Activated naive CD8-positive, alpha-beta T cell treated with anti-CD3 and anti-CD28 coated beads, Interleukin-2, amount 50 U/mL, for 24 hours (primary cell): ENCODE measurements at regions not wholly inside any gene's neighbourhood (a gene's known extent, or its start where the extent isn't known, plus 50 kb on each side); places are given as distances from the start of the nearest gene placed in this dataset.

Source experiments
- ATAC-seq: fragments of 150-1000 bp; cut with Tn5 transposase; one replicate; pipeline ENCODE4 v1.10.0; 2021
- DNase-seq: peaks from one replicate; pipeline ENCODE4 v3.0.0; 2021
- H3K27ac Mint-ChIP-seq: one replicate; pipeline ENCODE4 v1.8.0; 2021; ENCODE audit warnings: mild to moderate bottlenecking, mixed read lengths
- H3K27me3 Mint-ChIP-seq: one replicate; pipeline ENCODE4 v1.8.0; 2021; ENCODE audit warnings: mixed read lengths
- H3K36me3 Mint-ChIP-seq: one replicate; pipeline ENCODE4 v1.8.0; 2021; ENCODE audit warnings: low read depth, mixed read lengths
- H3K4me1 Mint-ChIP-seq: one replicate; pipeline ENCODE4 v1.8.0; 2021; ENCODE audit warnings: mixed read lengths
- H3K4me3 Mint-ChIP-seq: one replicate; pipeline ENCODE4 v1.8.0; 2021; ENCODE audit warnings: mild to moderate bottlenecking, moderate library complexity, mixed read lengths
- H3K9me3 Mint-ChIP-seq: one replicate; pipeline ENCODE4 v1.8.0; 2021; ENCODE audit warnings: mixed read lengths

DNA sequence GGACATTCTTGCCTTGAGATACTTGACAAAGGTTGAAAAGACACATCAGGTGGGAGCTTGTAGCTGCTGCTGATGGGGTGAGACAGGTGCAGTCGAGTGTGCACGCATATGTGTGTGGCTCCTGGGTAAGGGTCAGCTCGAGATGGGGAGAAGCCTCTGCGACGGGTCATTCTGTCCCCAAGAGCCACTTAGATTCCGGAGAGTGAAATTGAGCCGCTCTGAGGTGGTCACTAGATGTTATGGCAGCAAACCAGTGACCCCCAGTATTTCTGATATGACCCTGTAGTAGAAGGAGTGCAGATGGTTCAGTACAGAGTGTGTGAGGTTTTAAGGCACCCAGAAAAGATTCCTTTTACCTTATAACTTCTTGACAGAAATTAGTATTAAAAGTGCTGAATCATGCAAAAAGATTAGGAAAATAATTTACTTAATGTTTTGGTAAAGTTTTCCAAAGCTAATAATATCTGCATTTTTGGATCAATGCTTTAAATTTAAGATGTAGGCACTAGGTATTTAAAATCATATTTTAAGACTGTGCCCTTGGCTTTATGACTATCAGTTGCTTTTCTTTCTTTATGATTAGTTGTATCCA lies 241.9 kb upstream of the TOPAZ1 start:
- H3K36me3 Mint-ChIP-seq: no peaks in the 10 kb centered on the region
- peaks cover 33% of the 10 kb centered on the region for H3K4me1 Mint-ChIP-seq
- DNase-seq (no peak), ATAC-seq (no peak)
- H3K27ac Mint-ChIP-seq: no peak overlapping the region
- H3K4me3 Mint-ChIP-seq: peak overlapping the region; percentile 55
- no peaks in the 10 kb centered on the region for H3K9me3 Mint-ChIP-seq
- H3K27me3 Mint-ChIP-seq: peaks cover 77% of the 10 kb centered on the region

DNA sequence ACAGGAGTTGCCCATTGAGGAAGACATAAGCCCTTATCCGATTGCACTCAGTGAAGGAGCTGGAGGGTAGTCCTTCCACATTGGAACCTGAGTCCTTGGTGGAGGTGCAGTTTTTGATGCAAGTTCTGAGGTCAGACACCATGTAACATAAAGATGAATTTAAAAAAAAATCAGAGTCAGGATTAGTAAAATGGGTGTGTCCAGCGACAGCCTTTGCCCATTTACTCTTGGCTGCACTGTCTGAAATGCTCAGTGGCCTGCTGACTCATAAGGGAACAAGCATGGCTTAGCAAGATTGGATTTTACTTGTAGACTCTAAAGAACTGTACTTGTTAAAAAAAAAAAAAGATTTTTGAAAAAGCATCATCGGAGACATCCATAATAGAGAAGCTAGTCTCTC lies 241.1 kb upstream of the TOPAZ1 start:
- peaks cover 74% of the 10 kb centered on the region for H3K27me3 Mint-ChIP-seq
- H3K4me1 Mint-ChIP-seq: peaks cover 33% of the 10 kb centered on the region
- peak overlapping the region; percentile 10 for H3K4me3 Mint-ChIP-seq

DNA sequence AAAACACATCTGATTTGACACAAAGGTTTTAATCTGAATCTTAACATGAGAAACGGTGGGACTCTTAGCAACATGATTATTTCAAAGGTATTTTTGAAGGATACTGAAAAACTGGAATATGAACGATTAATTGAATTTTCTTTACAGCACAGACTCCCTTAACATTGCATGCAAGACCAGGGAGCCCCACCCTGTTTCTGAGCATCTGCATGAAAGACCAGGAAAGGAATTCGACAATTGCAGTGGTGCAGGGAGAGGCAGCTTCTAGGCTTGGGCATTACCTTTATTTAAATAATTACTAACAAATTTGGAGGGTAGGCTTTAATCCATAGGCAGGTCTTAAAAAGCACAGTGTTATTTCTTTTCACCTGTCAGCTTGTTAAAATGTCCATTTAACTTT lies 240.6 kb upstream of the TOPAZ1 start:
- ATAC-seq (no peak), DNase-seq (no peak)
- H3K9me3 Mint-ChIP-seq: no peaks in the 10 kb centered on the region
- no peak overlapping the region for H3K4me3 Mint-ChIP-seq
- peaks cover 72% of the 10 kb centered on the region for H3K27me3 Mint-ChIP-seq
- H3K27ac Mint-ChIP-seq: no peak overlapping the region
- H3K36me3 Mint-ChIP-seq: no peaks in the 10 kb centered on the region
- peaks cover 29% of the 10 kb centered on the region for H3K4me1 Mint-ChIP-seq

More for the DNA sequence above, 241.1 kb upstream of the TOPAZ1 start:
- no peak overlapping the region for H3K27ac Mint-ChIP-seq
- no peak for DNase-seq
- H3K9me3 Mint-ChIP-seq: no peaks in the 10 kb centered on the region
- ATAC-seq: no peak
- H3K36me3 Mint-ChIP-seq: no peaks in the 10 kb centered on the region

DNA sequence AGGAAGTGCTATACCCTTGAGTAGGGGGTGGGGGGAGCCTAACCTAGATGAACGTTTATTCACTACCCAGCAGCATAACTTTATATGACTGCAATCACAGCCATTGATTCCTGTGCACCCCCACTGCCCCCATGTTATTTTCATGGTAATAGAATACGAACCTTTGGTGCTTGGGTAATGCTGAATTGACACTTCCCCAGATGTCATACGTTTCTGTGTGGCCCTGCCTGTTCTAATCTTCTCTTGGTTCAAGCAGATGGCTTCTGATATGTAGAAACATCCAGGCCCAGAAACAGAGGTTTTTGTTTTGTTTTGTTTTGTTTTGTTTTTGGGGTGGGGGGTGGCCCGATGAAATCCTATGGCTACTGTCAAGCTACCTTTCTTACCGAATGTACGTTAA lies 237.9 kb upstream of the TOPAZ1 start:
- DNase-seq (no peak), ATAC-seq (no peak)
- H3K9me3 Mint-ChIP-seq: no peaks in the 10 kb centered on the region
- H3K36me3 Mint-ChIP-seq: no peaks in the 10 kb centered on the region
- H3K4me3 Mint-ChIP-seq: no peak overlapping the region
- peaks cover 2% of the 10 kb centered on the region for H3K4me1 Mint-ChIP-seq
- peaks cover 55% of the 10 kb centered on the region for H3K27me3 Mint-ChIP-seq
- H3K27ac Mint-ChIP-seq: no peak overlapping the region

DNA sequence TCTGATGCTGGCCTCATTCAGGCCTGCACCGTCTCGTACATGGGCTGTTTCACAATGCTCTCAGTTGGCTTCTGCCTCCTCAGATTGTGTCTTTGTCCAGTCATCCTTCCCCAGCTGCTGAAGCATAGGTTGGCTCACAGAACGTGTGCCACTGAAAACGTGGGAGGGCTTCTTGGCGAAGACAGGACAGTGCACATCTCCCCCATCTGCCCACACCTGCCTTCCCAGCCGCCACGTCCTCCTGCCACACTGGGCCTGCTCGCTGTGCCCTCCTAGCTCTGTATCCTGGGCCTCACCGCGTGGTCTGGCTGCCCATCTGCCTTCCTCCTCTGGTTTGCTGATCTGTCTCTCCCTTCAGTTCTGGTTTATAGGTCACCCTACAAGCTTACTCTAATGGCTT lies 230.0 kb upstream of the TOPAZ1 start:
- peaks cover 25% of the 10 kb centered on the region for H3K27me3 Mint-ChIP-seq
- H3K36me3 Mint-ChIP-seq: no peaks in the 10 kb centered on the region
- no peak for ATAC-seq
- no peaks in the 10 kb centered on the region for H3K9me3 Mint-ChIP-seq
- H3K4me3 Mint-ChIP-seq: no peak overlapping the region
- no peak overlapping the region for H3K27ac Mint-ChIP-seq
- H3K4me1 Mint-ChIP-seq: no peaks in the 10 kb centered on the region
- no peak for DNase-seq

DNA sequence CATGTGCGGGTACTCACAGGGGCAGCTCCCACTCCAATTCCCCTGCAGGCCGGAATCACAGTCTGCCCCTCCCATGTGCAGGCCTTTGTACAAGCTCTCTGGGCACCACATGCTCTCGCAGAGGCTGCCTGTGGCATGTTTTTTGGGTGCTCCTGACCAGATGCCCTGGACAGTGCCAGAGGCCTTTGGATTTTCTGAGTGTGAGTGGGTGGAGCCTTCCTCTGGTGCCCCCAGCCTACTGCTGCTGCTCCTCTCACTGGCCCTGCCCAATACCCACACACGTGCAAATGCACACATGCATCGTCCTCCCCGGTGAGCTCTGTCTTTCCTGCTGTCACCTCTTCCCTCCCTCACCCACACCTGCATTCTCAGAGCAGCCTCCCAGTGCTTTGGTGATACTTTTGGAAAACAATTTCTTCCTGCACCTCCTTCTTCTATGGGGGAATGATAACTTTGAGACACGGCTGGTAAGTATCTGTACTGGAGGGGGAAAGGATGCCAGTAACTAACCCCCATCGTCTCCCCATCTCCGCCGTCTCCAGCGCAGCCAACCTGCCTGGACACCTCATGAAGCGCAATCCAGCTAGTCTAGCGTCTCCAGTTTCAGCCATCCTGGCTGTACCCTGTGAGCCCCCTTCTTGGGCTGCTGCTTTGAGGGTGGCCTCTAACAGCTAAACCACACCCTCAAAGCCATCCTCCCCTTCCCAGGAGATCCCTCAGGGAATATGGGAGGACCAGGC lies 229.4 kb upstream of the TOPAZ1 start:
- H3K4me3 Mint-ChIP-seq: no peak overlapping the region
- ATAC-seq (no peak), DNase-seq (no peak)
- no peaks in the 10 kb centered on the region for H3K36me3 Mint-ChIP-seq
- no peaks in the 10 kb centered on the region for H3K9me3 Mint-ChIP-seq
- H3K27ac Mint-ChIP-seq: no peak overlapping the region
- H3K4me1 Mint-ChIP-seq: no peaks in the 10 kb centered on the region
- H3K27me3 Mint-ChIP-seq: peaks cover 24% of the 10 kb centered on the region

DNA sequence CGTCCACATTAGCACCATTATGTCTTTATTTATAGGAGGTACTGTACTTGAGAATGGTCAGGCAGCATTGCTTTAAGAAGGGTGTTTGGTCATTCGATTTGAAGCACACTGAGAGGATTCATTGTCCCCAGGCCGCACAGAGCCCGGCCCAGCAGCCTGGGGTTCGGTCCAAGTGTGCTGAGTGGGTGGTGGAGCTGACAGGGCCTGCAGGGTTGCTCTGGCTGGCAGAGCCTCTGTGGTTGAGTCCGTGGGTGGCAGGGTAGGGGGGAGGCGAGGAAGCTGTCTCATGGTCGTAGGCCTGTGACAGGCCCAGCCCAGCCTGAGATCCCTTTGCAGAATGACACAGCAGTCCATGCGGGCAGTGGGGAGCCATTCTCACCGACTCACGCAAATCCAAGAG lies 227.7 kb upstream of the TOPAZ1 start:
- peaks cover 16% of the 10 kb centered on the region for H3K27me3 Mint-ChIP-seq
- no peaks in the 10 kb centered on the region for H3K36me3 Mint-ChIP-seq
- no peak overlapping the region for H3K27ac Mint-ChIP-seq
- H3K4me1 Mint-ChIP-seq: no peaks in the 10 kb centered on the region
- DNase-seq (no peak), ATAC-seq (no peak)
- no peaks in the 10 kb centered on the region for H3K9me3 Mint-ChIP-seq
- H3K4me3 Mint-ChIP-seq: no peak overlapping the region

DNA sequence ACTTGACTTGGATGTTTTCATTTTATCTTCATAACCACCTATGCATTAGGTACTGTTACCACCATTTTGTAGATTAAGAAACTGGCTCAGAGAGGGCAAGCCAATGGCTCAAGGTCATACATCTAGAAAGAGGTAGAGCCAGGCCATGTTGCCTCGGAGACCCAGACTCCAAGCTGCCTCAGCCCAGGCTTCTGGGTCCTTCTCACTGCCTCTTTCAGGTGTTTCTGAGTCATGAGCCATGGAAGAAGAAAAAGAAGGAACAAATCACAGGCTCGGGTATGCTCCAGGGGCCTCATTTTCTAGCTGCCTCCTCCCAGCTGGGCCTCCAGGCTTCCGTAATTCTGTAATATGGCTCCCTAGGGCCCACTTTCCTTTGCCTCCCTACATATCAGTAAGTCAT lies 226.5 kb upstream of the TOPAZ1 start:
- peaks cover 18% of the 10 kb centered on the region for H3K27me3 Mint-ChIP-seq
- H3K27ac Mint-ChIP-seq: no peak overlapping the region
- ATAC-seq: no peak
- H3K9me3 Mint-ChIP-seq: no peaks in the 10 kb centered on the region
- DNase-seq: no peak
- no peaks in the 10 kb centered on the region for H3K4me1 Mint-ChIP-seq
- no peak overlapping the region for H3K4me3 Mint-ChIP-seq
- H3K36me3 Mint-ChIP-seq: no peaks in the 10 kb centered on the region

DNA sequence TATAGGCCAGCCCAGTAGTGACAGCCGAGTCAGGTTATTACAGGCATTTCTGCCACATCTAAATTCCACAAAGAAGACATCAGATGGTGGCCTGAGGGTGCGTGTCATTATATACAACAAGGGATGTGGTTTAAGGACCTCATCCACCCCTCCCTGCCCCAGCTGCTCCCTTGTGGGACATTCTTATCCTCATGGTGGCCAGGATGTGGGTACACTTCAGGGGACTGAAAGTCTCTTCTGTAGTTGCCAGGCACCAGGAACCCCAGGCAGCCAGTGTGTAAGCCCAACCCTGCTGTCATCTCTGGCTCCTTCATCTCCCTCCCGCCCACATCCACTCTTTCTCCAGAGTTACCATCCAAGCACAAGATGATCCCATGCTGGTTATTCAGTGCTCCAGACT lies 224.9 kb upstream of the TOPAZ1 start:
- no peaks in the 10 kb centered on the region for H3K36me3 Mint-ChIP-seq
- peaks cover 26% of the 10 kb centered on the region for H3K27me3 Mint-ChIP-seq
- H3K4me1 Mint-ChIP-seq: no peaks in the 10 kb centered on the region
- no peak overlapping the region for H3K27ac Mint-ChIP-seq
- H3K4me3 Mint-ChIP-seq: no peak overlapping the region
- no peaks in the 10 kb centered on the region for H3K9me3 Mint-ChIP-seq
- DNase-seq (no peak), ATAC-seq (no peak)

DNA sequence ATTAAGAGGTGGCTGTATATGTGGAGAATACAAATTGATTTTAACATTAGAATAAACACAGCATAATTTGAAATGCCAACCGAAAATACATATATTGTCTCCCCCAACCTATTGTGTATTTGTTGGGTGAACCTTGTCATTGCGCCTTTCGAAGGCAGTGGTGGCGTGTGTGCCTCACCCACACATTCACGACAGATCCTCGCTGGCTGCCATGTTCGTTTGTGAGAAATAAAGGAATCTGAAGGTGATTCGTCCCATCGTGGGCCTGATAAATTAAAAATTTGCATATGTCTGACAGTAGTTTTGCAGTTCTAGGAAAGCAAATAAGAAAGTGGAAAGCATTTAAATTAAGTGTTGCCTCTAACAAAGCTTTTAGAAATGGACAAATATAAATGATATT lies 222.8 kb upstream of the TOPAZ1 start:
- Mint-ChIP-seq H3K9me3 (no peaks in the 10 kb centered on the region), H3K36me3 (no peaks in the 10 kb centered on the region), H3K4me3 (no peak overlapping the region), H3K27ac (no peak overlapping the region), H3K27me3 (peaks cover 32% of the 10 kb centered on the region), H3K4me1 (peaks cover 7% of the 10 kb centered on the region)
- DNase-seq (no peak), ATAC-seq (no peak)

DNA sequence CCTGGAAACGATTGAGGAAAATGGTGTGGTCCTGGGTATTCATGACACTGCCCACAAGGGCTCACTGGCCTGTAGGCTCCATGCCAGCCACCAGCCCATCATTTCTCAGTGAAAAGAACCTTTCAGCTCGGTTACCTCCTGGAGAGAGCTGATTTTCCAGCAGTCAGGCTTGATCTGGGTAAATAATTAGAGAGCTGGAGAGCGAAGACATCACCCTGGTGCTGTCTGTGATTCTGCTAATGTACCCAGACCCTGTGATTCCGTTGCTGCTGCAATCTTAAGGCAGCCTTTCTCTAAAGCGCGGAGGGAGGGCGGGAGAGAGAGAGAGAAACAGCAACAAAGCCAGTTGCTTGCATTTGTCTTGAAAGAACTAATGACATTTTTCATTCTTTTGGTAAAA lies 221.9 kb upstream of the TOPAZ1 start:
- peaks cover 7% of the 10 kb centered on the region for H3K4me1 Mint-ChIP-seq
- no peak overlapping the region for H3K4me3 Mint-ChIP-seq
- no peak overlapping the region for H3K27ac Mint-ChIP-seq
- peaks cover 37% of the 10 kb centered on the region for H3K27me3 Mint-ChIP-seq
- DNase-seq: no peak
- no peak for ATAC-seq
- H3K9me3 Mint-ChIP-seq: no peaks in the 10 kb centered on the region
- no peaks in the 10 kb centered on the region for H3K36me3 Mint-ChIP-seq

DNA sequence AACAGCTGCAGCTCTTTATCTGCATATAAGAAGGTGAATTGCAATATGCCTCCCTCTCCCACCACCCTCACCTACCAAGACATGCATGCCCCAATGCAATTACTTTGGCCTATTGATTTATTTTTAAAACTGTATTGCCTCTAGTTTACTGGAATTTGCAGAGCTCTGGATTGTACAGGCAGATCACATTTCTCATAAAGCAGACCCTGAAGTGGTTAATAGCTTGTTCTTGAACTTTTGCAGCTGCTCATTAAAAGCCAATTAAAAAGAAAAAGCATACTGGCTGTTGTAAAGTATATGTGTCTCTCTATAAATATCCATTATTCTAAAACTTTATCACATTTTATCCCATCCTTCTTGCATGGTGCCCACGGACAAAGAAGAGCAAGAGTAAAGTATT lies 221.5 kb upstream of the TOPAZ1 start:
- Mint-ChIP-seq H3K9me3 (no peaks in the 10 kb centered on the region), H3K27me3 (peaks cover 37% of the 10 kb centered on the region), H3K27ac (no peak overlapping the region), H3K4me3 (no peak overlapping the region), H3K4me1 (peaks cover 7% of the 10 kb centered on the region), H3K36me3 (no peaks in the 10 kb centered on the region)
- ATAC-seq: no peak
- no peak for DNase-seq

DNA sequence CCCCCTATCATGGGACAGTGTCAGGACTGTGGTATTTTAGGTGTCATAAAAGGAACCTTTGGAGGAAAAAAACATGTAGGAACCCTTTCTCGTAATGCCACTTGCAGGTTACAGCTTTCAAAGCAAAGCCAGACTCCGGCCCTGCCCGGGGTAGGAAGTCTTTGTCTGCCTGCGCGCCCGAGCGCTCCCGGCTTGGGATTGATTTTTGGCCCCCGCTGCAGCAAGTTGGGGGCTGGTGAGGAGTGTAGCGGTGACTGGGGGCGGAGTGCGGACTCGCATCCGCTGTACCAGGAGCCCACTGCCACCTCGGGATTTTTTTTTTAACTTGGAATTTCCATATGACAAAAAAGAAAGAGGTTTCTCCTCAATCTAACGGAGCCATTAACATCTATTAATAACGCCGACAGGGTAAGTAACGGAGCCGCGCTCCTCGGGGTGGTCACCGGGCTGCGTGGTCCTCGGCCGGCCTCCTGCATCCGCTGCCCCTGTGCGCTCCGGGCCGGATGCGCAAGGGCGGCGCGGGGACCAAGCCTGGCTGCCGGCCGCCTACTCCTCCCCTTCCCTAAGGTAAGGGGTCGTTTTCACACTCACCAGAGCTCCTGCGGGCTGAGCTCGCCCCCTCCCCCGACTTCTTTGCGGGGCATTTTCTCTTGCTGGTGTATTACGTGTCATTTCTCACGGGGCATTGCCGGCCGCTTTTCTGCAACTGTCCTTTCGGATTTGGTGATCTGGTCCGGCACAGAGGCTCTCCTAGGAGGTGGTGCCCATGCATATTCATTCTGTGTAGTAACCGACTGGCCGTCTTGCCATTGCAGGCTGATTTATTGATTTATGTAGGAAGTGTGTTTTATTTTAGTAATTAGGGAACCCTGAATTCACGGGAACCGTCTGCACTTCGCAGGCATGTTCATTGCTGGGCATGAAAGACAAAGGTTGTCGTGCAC lies 219.8 kb upstream of the TOPAZ1 start:
- H3K4me3 Mint-ChIP-seq: peak overlapping the region; percentile 40
- ATAC-seq (no peak), DNase-seq (no peak)
- H3K27ac Mint-ChIP-seq: no peak overlapping the region
- peaks cover 7% of the 10 kb centered on the region for H3K4me1 Mint-ChIP-seq
- H3K9me3 Mint-ChIP-seq: no peaks in the 10 kb centered on the region
- no peaks in the 10 kb centered on the region for H3K36me3 Mint-ChIP-seq
- H3K27me3 Mint-ChIP-seq: peaks cover 42% of the 10 kb centered on the region

DNA sequence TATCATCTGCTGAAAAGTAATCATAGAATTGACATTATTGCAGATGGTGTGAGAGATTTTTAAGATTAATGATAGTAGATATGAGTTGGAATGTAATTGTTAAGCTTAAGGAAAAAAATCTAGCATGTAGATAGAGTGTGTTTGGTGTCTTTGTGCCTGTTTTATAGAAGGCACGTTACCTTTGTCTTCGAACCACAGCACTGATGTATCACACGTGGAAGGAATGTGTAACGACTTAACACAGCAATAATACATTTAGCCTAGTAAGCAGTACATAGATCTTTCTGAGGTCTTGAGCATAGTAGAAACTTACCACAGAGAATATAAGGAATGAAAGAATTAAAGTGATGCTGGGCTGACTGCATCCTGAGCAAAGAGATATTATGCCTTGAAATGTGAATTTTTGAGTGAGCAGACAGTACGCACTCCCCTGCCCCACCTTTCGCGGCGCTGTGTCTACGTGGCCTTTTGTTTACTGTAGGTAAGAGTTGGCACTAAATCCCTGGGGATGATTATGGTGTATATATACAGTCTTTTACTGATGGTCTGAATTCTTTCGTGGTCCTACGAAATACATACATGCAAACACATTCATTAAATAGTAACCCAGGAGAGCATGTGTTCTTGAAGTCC lies 217.6 kb upstream of the TOPAZ1 start:
- Mint-ChIP-seq H3K27ac (no peak overlapping the region), H3K27me3 (peaks cover 52% of the 10 kb centered on the region), H3K4me1 (peaks cover 7% of the 10 kb centered on the region), H3K4me3 (no peak overlapping the region), H3K9me3 (no peaks in the 10 kb centered on the region), H3K36me3 (no peaks in the 10 kb centered on the region)
- ATAC-seq (no peak), DNase-seq (no peak)
